Left hindlimb (tissue), 1 donor: ENCODE measurements at regions not wholly inside any gene's neighbourhood (a gene's known extent, or its start where the extent isn't known, plus 50 kb on each side); places are given as distances from the start of the nearest gene placed in this dataset.

ENCODE experiments used
- DNase-seq: peaks from one replicate; pipeline ENCODE4 v3.0.0-alpha.2; 2018

GRCh38 chr16:66135421-66135831 lies 231.1 kb upstream of the CDH5 start:
- no peak for DNase-seq

- no peak for DNase-seq
These were observed 231.6 kb upstream of the CDH5 start for GRCh38 chr16:66134875-66135274.

GRCh38 chr16:66133643-66134338 lies 232.7 kb upstream of the CDH5 start:
- DNase-seq: no peak

GRCh38 chr16:66131895-66132294 lies 234.6 kb upstream of the CDH5 start:
- DNase-seq: no peak

- DNase-seq: no peak
These were observed 235.2 kb upstream of the CDH5 start for GRCh38 chr16:66131156-66131807.

GRCh38 chr16:66130296-66130905 lies 236.1 kb upstream of the CDH5 start:
- DNase-seq: no peak

- no peak for DNase-seq
These were observed 237.3 kb upstream of the CDH5 start for GRCh38 chr16:66129196-66129595.

GRCh38 chr16:66128371-66128770 lies 238.1 kb upstream of the CDH5 start:
- no peak for DNase-seq

- no peak for DNase-seq
These were observed 238.8 kb upstream of the CDH5 start for GRCh38 chr16:66127459-66128370.

GRCh38 chr16:66121466-66121865 lies 245.0 kb upstream of the CDH5 start:
- no peak for DNase-seq

GRCh38 chr16:66120656-66121055 lies 245.8 kb upstream of the CDH5 start:
- DNase-seq: no peak

- DNase-seq: no peak
These were observed 250.1 kb upstream of the CDH5 start for GRCh38 chr16:66116163-66117002.

GRCh38 chr16:66115373-66115772 lies 251.1 kb upstream of the CDH5 start:
- no peak for DNase-seq

GRCh38 chr16:66113223-66113622 lies 253.3 kb upstream of the CDH5 start:
- no peak for DNase-seq

GRCh38 chr16:66109677-66110076 lies 256.8 kb upstream of the CDH5 start:
- no peak for DNase-seq

- DNase-seq: no peak
These were observed 258.8 kb upstream of the CDH5 start for GRCh38 chr16:66107661-66108060.

GRCh38 chr16:66103211-66103610 lies 263.3 kb upstream of the CDH5 start:
- DNase-seq: no peak

GRCh38 chr16:66099306-66099705 lies 267.2 kb upstream of the CDH5 start:
- no peak for DNase-seq

GRCh38 chr16:66097751-66098150 lies 268.7 kb upstream of the CDH5 start:
- DNase-seq: no peak

- no peak for DNase-seq
These were observed 270.8 kb upstream of the CDH5 start for GRCh38 chr16:66095676-66096075.

GRCh38 chr16:66093191-66093590 lies 273.3 kb upstream of the CDH5 start:
- DNase-seq: no peak

- DNase-seq: no peak
These were observed 275.0 kb upstream of the CDH5 start for GRCh38 chr16:66091471-66091891.
